Fibroblast of mammary gland (primary cell): ENCODE measurements at regions not wholly inside any gene's neighbourhood (a gene's known extent, or its start where the extent isn't known, plus 50 kb on each side); places are given as distances from the start of the nearest gene placed in this dataset.
A peak's percentile ranks its signal among the peaks of the same experiment; 100 is the strongest.
"Not testable (repeated sequence)": the region's sequence is repeated elsewhere in the genome, so short reads cannot be mapped to it uniquely, and the experiment has no call there.

Experiments used
- DNase-seq: peaks from one replicate; pipeline ENCODE4 v3.0.0-alpha.2; 2010; ENCODE audit warnings: low read depth
- H3K4me3 ChIP-seq: 2 replicates; pipeline ENCODE4 v1.5.1; 2011; ENCODE audit warnings: low read depth, mild to moderate bottlenecking, low read length, moderate library complexity; ENCODE audit not compliant: control insufficient read depth
- CTCF ChIP-seq: conservative IDR thresholded peaks from 2 replicates; pipeline ENCODE4 v1.5.1; 2011; ENCODE audit warnings: low read depth, low read length, inconsistent platforms; ENCODE audit not compliant: control insufficient read depth, insufficient read depth

- TF ChIP-seq CTCF, result no peak
- DNase-seq, result no peak
- H3K4me3 ChIP-seq, result no peak overlapping the region
Measured at GRCh38 chr14:84998216-84998615, 531.7 kb upstream of the FLRT2 start.

- no peak for DNase-seq
- H3K4me3 ChIP-seq, result no peak overlapping the region
- TF ChIP-seq CTCF, result no peak
Measured at GRCh38 chr14:85002846-85003245, 527.1 kb upstream of the FLRT2 start.

GRCh38 chr14:85003805-85004204 lies 526.1 kb upstream of the FLRT2 start:
- H3K4me3 ChIP-seq, result no peak overlapping the region
- no peak for DNase-seq
- TF ChIP-seq CTCF, result no peak

- TF ChIP-seq CTCF, result no peak
- no peak for DNase-seq
- H3K4me3 ChIP-seq, result no peak overlapping the region
Measured at GRCh38 chr14:85009506-85009905, 520.4 kb upstream of the FLRT2 start.

- no peak overlapping the region for H3K4me3 ChIP-seq
- TF ChIP-seq CTCF, result no peak
- peak; percentile 24 for DNase-seq
Measured at GRCh38 chr14:85010186-85010585, 519.8 kb upstream of the FLRT2 start.

- no peak for DNase-seq
- no peak for TF ChIP-seq CTCF
- no peak overlapping the region for H3K4me3 ChIP-seq
Measured at GRCh38 chr14:85016496-85016895, 513.4 kb upstream of the FLRT2 start.

GRCh38 chr14:85023866-85024265 lies 506.1 kb upstream of the FLRT2 start:
- not testable (repeated sequence) for H3K4me3 ChIP-seq, DNase-seq
